ENCODE measurements at regions not wholly inside any gene's neighbourhood (a gene's known extent, or its start where the extent isn't known, plus 50 kb on each side); places are given as distances from the start of the nearest gene placed in this dataset.

GRCh38 chr5:163596608-163597315 is 91.3 kb downstream of the MAT2B start (continued):
- TF ChIP-seq ZNF121 (CRISPR knock-in tag; IDR thresholded peaks at IDR 0.05) (no peak), ARID4B (CRISPR knock-in tag; IDR thresholded peaks at IDR 0.05; ENCODE audit: borderline replicate concordance) (no peak), ESRRA (CRISPR knock-in tag; IDR thresholded peaks at IDR 0.05; ENCODE audit: borderline replicate concordance) (no peak), ATF3 (CRISPR knock-in tag; conservative IDR thresholded peaks at IDR 0.05) (no peak), FOXP1 (CRISPR knock-in tag; IDR thresholded peaks at IDR 0.05; ENCODE audit: borderline replicate concordance) (no peak), MYBL2 (CRISPR knock-in tag; IDR thresholded peaks at IDR 0.05) (no peak), KAT7 (CRISPR knock-in tag; IDR thresholded peaks at IDR 0.05; ENCODE audit: borderline replicate concordance) (no peak), FOXK1 (CRISPR knock-in tag; IDR thresholded peaks at IDR 0.05) (no peak), NFYB (CRISPR knock-in tag; conservative IDR thresholded peaks at IDR 0.05; ENCODE audit: low read depth) (no peak), NFE2L1 (CRISPR knock-in tag; IDR thresholded peaks at IDR 0.05) (no peak)

GRCh38 chr5:163604013-163604412 is 98.6 kb downstream of the MAT2B start:
- CTCF ChIA-PET: no interaction called here

GRCh38 chr5:163607256-163607655 is 101.8 kb downstream of the MAT2B start:
- Mint-ChIP-seq H3K9me3 (no peaks in the 10 kb centered on the region), H3K27ac (no peak overlapping the region), H3K27me3 (ENCODE audit: low read depth) (no peaks in the 10 kb centered on the region; the same call in 1 of the 2 replicates), H3K4me1 (no peaks in the 10 kb centered on the region), H3K4me3 (no peak overlapping the region), H3K36me3 (no peaks in the 10 kb centered on the region)
- CTCF ChIA-PET: no interaction called here
- DNase-seq (ENCODE audit: low spot score) (no peak), ATAC-seq (no peak)
- POLR2A ChIA-PET: no interaction called here
- TF ChIP-seq ZNF425 (CRISPR knock-in tag; conservative IDR thresholded peaks at IDR 0.05) (no peak), HMGXB4 (CRISPR knock-in tag; IDR thresholded peaks at IDR 0.05) (no peak), PRRX2 (CRISPR knock-in tag; IDR thresholded peaks at IDR 0.05) (no peak), NR1H2 (CRISPR knock-in tag; IDR thresholded peaks at IDR 0.05) (no peak), FOXK1 (CRISPR knock-in tag; IDR thresholded peaks at IDR 0.05) (no peak), ATF1 (CRISPR knock-in tag; IDR thresholded peaks at IDR 0.05) (no peak), HMGA2 (CRISPR knock-in tag; IDR thresholded peaks at IDR 0.05) (no peak), ZNF232 (CRISPR knock-in tag; IDR thresholded peaks at IDR 0.05) (no peak)

More at GRCh38 chr5:163604013-163604412, 98.6 kb downstream of the MAT2B start:
- H3K27ac Mint-ChIP-seq: no peak overlapping the region
- no peaks in the 10 kb centered on the region for H3K9me3 Mint-ChIP-seq
- no peak for TF ChIP-seq E2F4 (CRISPR knock-in tag; IDR thresholded peaks at IDR 0.05; ENCODE audit: borderline replicate concordance, low read depth)
- no peak for TF ChIP-seq USF1 (CRISPR knock-in tag; IDR thresholded peaks at IDR 0.05)
- no peak for TF ChIP-seq FOXK1 (CRISPR knock-in tag; IDR thresholded peaks at IDR 0.05)
- TF ChIP-seq GTF2I (CRISPR knock-in tag; conservative IDR thresholded peaks at IDR 0.05): no peak
- no peak for TF ChIP-seq RELA (CRISPR knock-in tag; IDR thresholded peaks at IDR 0.05; ENCODE audit: borderline replicate concordance)
- POLR2A ChIA-PET: no interaction called here
- no peaks in the 10 kb centered on the region for H3K36me3 Mint-ChIP-seq
- no peaks in the 10 kb centered on the region for H3K27me3 Mint-ChIP-seq (ENCODE audit: low read depth)
- no peak for DNase-seq (ENCODE audit: low spot score)
- no peak for ATAC-seq
- no peaks in the 10 kb centered on the region for H3K4me1 Mint-ChIP-seq
- no peak overlapping the region for H3K4me3 Mint-ChIP-seq
